H9 (cell line): ENCODE measurements at regions not wholly inside any gene's neighbourhood (a gene's known extent, or its start where the extent isn't known, plus 50 kb on each side); places are given as distances from the start of the nearest gene placed in this dataset.

Source experiments
- DNase-seq: peaks from one replicate; pipeline ENCODE4 v3.0.0-alpha.2; 2017
- H2AFZ ChIP-seq: one replicate; pipeline ENCODE4 v1.6.1; 2013; ENCODE audit warnings: mild to moderate bottlenecking, low read length, control low read depth, moderate library complexity
- H2AK5ac ChIP-seq: 2 replicates; pipeline ENCODE4 v1.6.1; 2013; ENCODE audit warnings: low read length, control low read depth, mixed read lengths; ENCODE audit not compliant: insufficient read length
- H2BK120ac ChIP-seq: one replicate; pipeline ENCODE4 v1.6.1; 2013; ENCODE audit warnings: low read depth, mild to moderate bottlenecking, low read length, control low read depth, inconsistent platforms; ENCODE audit not compliant: poor library complexity, severe bottlenecking
- H2BK12ac ChIP-seq: 2 replicates; pipeline ENCODE4 v1.6.1; 2013; ENCODE audit warnings: low read length, control low read depth, mixed read lengths, low read depth; ENCODE audit not compliant: insufficient read length
- H2BK15ac ChIP-seq: 2 replicates; pipeline ENCODE4 v1.6.1; 2013; ENCODE audit warnings: low read depth, low read length, control low read depth
- H2BK20ac ChIP-seq: one replicate; pipeline ENCODE4 v1.6.1; 2013; ENCODE audit warnings: low read depth, mild to moderate bottlenecking, low read length, control low read depth, inconsistent platforms; ENCODE audit not compliant: poor library complexity, severe bottlenecking
- H2BK5ac ChIP-seq: 2 replicates; pipeline ENCODE4 v1.6.1; 2013; ENCODE audit warnings: low read length, control low read depth, mixed read lengths; ENCODE audit not compliant: insufficient read length
- H3K14ac ChIP-seq: 2 replicates; pipeline ENCODE4 v1.6.1; 2013; ENCODE audit warnings: low read length, control low read depth; ENCODE audit not compliant: insufficient read depth
- H3K18ac ChIP-seq: 2 replicates; pipeline ENCODE4 v1.6.1; 2013; ENCODE audit warnings: low read depth, mild to moderate bottlenecking, mixed read lengths, low read length, control low read depth; ENCODE audit not compliant: insufficient read length
- H3K23ac ChIP-seq: 2 replicates; pipeline ENCODE4 v1.6.1; 2013; ENCODE audit warnings: low read length, control low read depth, mixed read lengths, low read depth; ENCODE audit not compliant: insufficient read length
- H3K23me2 ChIP-seq: 2 replicates; pipeline ENCODE4 v1.6.1; 2013; ENCODE audit warnings: low read depth, mild to moderate bottlenecking, mixed read lengths, low read length, control low read depth; ENCODE audit not compliant: insufficient read length, poor library complexity, severe bottlenecking
- H3K27ac ChIP-seq: 2 replicates; pipeline ENCODE4 v1.5.1; 2013; ENCODE audit warnings: low read length, control low read depth, mixed read lengths, low read depth; ENCODE audit not compliant: insufficient read length
- H3K27me3 ChIP-seq: 2 replicates; pipeline ENCODE4 v1.6.1; 2013; ENCODE audit warnings: low read length, control low read depth, inconsistent platforms; ENCODE audit not compliant: insufficient read depth
- H3K4ac ChIP-seq: 2 replicates; pipeline ENCODE4 v1.6.1; 2013; ENCODE audit warnings: low read depth, mild to moderate bottlenecking, control low read depth, inconsistent platforms, low read length, moderate library complexity
- H3K4me1 ChIP-seq: 2 replicates; pipeline ENCODE4 v1.6.1; 2013; ENCODE audit warnings: low read length, control low read depth, inconsistent platforms; ENCODE audit not compliant: insufficient read depth
- H3K4me2 ChIP-seq: 2 replicates; pipeline ENCODE4 v1.6.1; 2013; ENCODE audit warnings: low read length, control low read depth, mixed read lengths; ENCODE audit not compliant: insufficient read length, insufficient read depth
- H3K56ac ChIP-seq: 2 replicates; pipeline ENCODE4 v1.6.1; 2013; ENCODE audit warnings: low read depth, mild to moderate bottlenecking, mixed read lengths, low read length, control low read depth; ENCODE audit not compliant: insufficient read length
- H3K79me1 ChIP-seq: 2 replicates; pipeline ENCODE4 v1.6.1; 2013; ENCODE audit warnings: low read depth, mild to moderate bottlenecking, moderate library complexity, low read length, control low read depth, inconsistent platforms; ENCODE audit not compliant: insufficient read depth, poor library complexity, severe bottlenecking
- H3K79me2 ChIP-seq: 2 replicates; pipeline ENCODE4 v1.6.1; 2013; ENCODE audit warnings: low read length, control low read depth, inconsistent platforms; ENCODE audit not compliant: insufficient read depth
- H3K9ac ChIP-seq: 2 replicates; pipeline ENCODE4 v1.6.1; 2013; ENCODE audit warnings: low read length, control low read depth, mixed read lengths; ENCODE audit not compliant: insufficient read length; ENCODE audit errors: extremely low read depth
- H3K9me3 ChIP-seq: one replicate; pipeline ENCODE4 v1.6.1; 2013; ENCODE audit warnings: low read depth, low read length, inconsistent platforms; ENCODE audit not compliant: control insufficient read depth
- H3T11ph ChIP-seq: one replicate; pipeline ENCODE4 v1.6.1; 2013; ENCODE audit warnings: mild to moderate bottlenecking, low read length, control low read depth, inconsistent platforms
- H4K20me1 ChIP-seq: one replicate; pipeline ENCODE4 v1.6.1; 2013; ENCODE audit not compliant: control insufficient read depth, insufficient read length, insufficient read depth
- H4K5ac ChIP-seq: 2 replicates; pipeline ENCODE4 v1.6.1; 2013; ENCODE audit warnings: low read depth, mild to moderate bottlenecking, mixed read lengths, low read length, control low read depth; ENCODE audit not compliant: insufficient read length
- H4K8ac ChIP-seq: replicated peaks from 2 replicates; pipeline ENCODE4 v1.6.1; 2013; ENCODE audit warnings: low read length, control low read depth, mixed read lengths, low read depth; ENCODE audit not compliant: insufficient read length
- H4K91ac ChIP-seq: 2 replicates; pipeline ENCODE4 v1.6.1; 2013; ENCODE audit warnings: low read depth, mild to moderate bottlenecking, moderate library complexity, mixed read lengths, low read length, control low read depth; ENCODE audit not compliant: insufficient read length
- H3K27ac Mint-ChIP-seq, 3 experiments: 2 replicates in 2 of 3; 3 replicates in 1 of 3; pipeline ENCODE4 v1.8.0; 2020 to 2021; ENCODE audit warnings: mixed read lengths in 3 of 3, mild to moderate bottlenecking in 1 of 3, moderate library complexity in 1 of 3
- H3K27me3 Mint-ChIP-seq: 2 replicates; pipeline ENCODE4 v1.8.0; 2021; ENCODE audit warnings: low read depth, mild to moderate bottlenecking, moderate library complexity, mixed read lengths
- H3K36me3 Mint-ChIP-seq, 3 experiments: 2 replicates in 2 of 3; 3 replicates in 1 of 3; pipeline ENCODE4 v1.8.0; 2020 to 2021; ENCODE audit warnings: low read depth in 3 of 3, mixed read lengths in 3 of 3; ENCODE audit not compliant: insufficient read depth in 1 of 3
- H3K4me1 Mint-ChIP-seq, 2 experiments: 2 replicates each; pipeline ENCODE4 v1.8.0; 2020; ENCODE audit warnings: mixed read lengths in 2 of 2
- H3K4me3 Mint-ChIP-seq, 2 experiments: 2 replicates in 1 of 2; 3 replicates in 1 of 2; pipeline ENCODE4 v1.8.0; 2020 to 2021; ENCODE audit warnings: mild to moderate bottlenecking in 2 of 2, mixed read lengths in 2 of 2, moderate library complexity in 1 of 2
- H3K9me3 Mint-ChIP-seq, 2 experiments: 2 replicates in 1 of 2; 3 replicates in 1 of 2; pipeline ENCODE4 v1.8.0; 2020; ENCODE audit warnings: mild to moderate bottlenecking in 2 of 2, mixed read lengths in 2 of 2, moderate library complexity in 1 of 2
- WGBS: extraction: QIAGEN DNeasy Blood & Tissue Kit; methylation state at CpG from one replicate; pipeline ENCODE4 v1.1.7; 2013; ENCODE audit warnings: missing lambda C conversion rate, low lambda C conversion rate, mixed read lengths; ENCODE audit not compliant: insufficient read length; ENCODE audit errors: extremely low coverage; 5-methylcytosine and 5-hydroxymethylcytosine counted together
- TF ChIP-seq, protein P1 (sequence below): fragments of 200-600 bp; sonication (generic); conservative IDR thresholded peaks from 3 replicates; pipeline ENCODE4 v1.8.0; 2021; ENCODE audit warnings: antibody characterized with exemption, mild to moderate bottlenecking

DNA sequence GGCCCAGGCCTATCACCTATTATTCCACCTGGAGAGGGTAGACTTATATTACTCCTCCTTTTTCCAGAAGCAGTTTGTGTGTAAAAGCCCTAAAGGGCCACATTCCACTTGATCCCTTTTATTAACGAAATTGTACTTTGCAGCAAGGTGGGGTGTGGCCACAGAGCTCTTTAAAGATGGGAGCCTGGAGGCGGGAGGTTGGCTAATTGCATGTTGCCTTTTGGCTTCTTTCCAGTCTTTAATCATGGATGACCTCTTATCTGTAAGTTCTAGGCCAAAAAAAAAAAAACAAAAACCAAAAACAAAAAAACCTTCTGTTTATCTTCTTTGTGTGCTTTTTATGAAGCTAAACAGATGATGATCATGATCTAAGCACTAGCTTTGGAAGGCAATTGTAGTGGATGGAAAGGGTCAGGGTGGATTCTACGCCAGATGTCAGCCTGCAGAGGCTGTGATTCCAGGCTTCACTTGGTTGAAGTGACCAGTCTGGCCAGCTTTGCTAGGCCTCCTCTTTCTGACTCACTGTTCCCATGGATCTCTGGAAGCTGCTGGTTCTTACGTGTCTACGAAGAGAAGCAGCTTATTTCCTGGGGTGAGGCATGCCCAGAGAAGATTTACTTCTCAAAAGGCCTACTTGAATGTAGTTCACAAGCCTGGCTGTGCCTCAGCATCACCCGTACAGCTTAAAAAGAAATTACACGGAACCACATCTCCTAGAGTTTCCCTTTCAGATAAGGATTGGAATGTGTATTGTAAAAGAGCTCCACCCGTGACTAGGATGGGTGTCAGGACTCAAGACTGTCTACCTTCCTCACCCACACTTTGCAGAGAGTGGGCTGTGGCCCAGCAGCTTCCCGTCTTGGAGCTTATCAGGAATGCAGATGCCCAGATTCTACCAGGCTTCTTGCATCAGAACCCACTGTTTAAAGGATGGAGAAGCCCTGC, 330.9 kb upstream of the C2CD4B start:
- TF ChIP-seq, protein P1, sequence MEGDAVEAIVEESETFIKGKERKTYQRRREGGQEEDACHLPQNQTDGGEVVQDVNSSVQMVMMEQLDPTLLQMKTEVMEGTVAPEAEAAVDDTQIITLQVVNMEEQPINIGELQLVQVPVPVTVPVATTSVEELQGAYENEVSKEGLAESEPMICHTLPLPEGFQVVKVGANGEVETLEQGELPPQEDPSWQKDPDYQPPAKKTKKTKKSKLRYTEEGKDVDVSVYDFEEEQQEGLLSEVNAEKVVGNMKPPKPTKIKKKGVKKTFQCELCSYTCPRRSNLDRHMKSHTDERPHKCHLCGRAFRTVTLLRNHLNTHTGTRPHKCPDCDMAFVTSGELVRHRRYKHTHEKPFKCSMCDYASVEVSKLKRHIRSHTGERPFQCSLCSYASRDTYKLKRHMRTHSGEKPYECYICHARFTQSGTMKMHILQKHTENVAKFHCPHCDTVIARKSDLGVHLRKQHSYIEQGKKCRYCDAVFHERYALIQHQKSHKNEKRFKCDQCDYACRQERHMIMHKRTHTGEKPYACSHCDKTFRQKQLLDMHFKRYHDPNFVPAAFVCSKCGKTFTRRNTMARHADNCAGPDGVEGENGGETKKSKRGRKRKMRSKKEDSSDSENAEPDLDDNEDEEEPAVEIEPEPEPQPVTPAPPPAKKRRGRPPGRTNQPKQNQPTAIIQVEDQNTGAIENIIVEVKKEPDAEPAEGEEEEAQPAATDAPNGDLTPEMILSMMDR, result no peak
- Histone ChIP-seq H2BK15ac (no peak overlapping the region), H3K79me2 (0 out of 2 replicates have a peak, but pooled peaks cover 2% of the 10 kb centered on the region), H3K79me1 (no peaks in the 10 kb centered on the region), H3K23me2 (no peaks in the 10 kb centered on the region), H4K91ac (no peak overlapping the region), H3K9me3 (no peaks in the 10 kb centered on the region), H3T11ph (no peak overlapping the region), H3K27me3 (no peaks in the 10 kb centered on the region), H3K56ac (no peak overlapping the region), H2BK12ac (no peak overlapping the region), H2AK5ac (no peak overlapping the region), H3K4me1 (no peaks in the 10 kb centered on the region), H2BK120ac (no peak overlapping the region), H3K27ac (no peak overlapping the region), H2AFZ (no peak overlapping the region), H3K4me2 (no peak overlapping the region), H4K8ac (no peak overlapping the region), H3K14ac (no peak overlapping the region; the same call in 1 of the 2 replicates), H3K9ac (no peak overlapping the region), H3K4ac (no peak overlapping the region), H4K5ac (peak overlapping the region; percentile 8), H3K23ac (no peak overlapping the region), H2BK20ac (no peak overlapping the region), H2BK5ac (no peak overlapping the region), H3K18ac (no peak overlapping the region), H4K20me1 (no peaks in the 10 kb centered on the region)
- Mint-ChIP-seq H3K9me3 (no peaks in the 10 kb centered on the region), H3K4me1 (peaks cover 11 to 18% of the 10 kb centered on the region in 2 experiments), H3K27ac (no peak overlapping the region), H3K4me3 (no peak overlapping the region), H3K36me3 (no peaks in the 10 kb centered on the region), H3K27me3 (no peaks in the 10 kb centered on the region)
- DNase-seq, result no peak
- WGBS, result no CpG with 5 or more reads among the region's 9 CpGs
